DMS 273 (cell line): ENCODE measurements at regions not wholly inside any gene's neighbourhood (a gene's known extent, or its start where the extent isn't known, plus 50 kb on each side); places are given as distances from the start of the nearest gene placed in this dataset.
"Not testable (repeated sequence)": the region's sequence is repeated elsewhere in the genome, so short reads cannot be mapped to it uniquely, and the experiment has no call there.

ENCODE experiments used
- DNase-seq: peaks from one replicate; lab custom pipeline; 2025; ENCODE audit not compliant: unreplicated experiment; lab: John Stamatoyannopoulos, UW

DNA sequence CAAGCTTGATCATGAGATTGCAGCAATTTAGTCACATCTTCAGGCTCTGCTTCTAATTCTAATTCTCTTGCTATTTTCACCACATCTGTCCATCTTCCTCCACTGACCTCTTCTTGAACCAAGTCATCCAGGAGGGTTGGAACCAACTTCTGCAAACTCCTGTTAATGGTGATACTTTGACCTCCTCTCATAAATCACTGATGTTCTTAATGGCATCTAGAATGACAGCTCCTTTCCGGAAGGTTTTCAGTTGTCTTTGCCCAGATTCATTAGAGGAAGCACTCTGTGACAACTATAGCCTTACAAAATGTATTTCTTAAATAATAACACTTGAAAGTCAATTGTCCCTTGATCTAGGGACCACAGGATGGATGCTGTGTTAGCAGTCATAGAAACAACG is 136.2 kb downstream of the IGLL1 start:
- DNase-seq = not testable (repeated sequence)

GRCh38 chr22:23439581-23439980 is 140.5 kb downstream of the IGLL1 start:
- DNase-seq = not testable (repeated sequence)

GRCh38 chr22:23438216-23438615 is 141.9 kb downstream of the IGLL1 start:
- no peak for DNase-seq

GRCh38 chr22:23437779-23438178 is 142.3 kb downstream of the IGLL1 start:
- no peak for DNase-seq

GRCh38 chr22:23437107-23437395 is 143.0 kb downstream of the IGLL1 start:
- not testable (repeated sequence) for DNase-seq

DNA sequence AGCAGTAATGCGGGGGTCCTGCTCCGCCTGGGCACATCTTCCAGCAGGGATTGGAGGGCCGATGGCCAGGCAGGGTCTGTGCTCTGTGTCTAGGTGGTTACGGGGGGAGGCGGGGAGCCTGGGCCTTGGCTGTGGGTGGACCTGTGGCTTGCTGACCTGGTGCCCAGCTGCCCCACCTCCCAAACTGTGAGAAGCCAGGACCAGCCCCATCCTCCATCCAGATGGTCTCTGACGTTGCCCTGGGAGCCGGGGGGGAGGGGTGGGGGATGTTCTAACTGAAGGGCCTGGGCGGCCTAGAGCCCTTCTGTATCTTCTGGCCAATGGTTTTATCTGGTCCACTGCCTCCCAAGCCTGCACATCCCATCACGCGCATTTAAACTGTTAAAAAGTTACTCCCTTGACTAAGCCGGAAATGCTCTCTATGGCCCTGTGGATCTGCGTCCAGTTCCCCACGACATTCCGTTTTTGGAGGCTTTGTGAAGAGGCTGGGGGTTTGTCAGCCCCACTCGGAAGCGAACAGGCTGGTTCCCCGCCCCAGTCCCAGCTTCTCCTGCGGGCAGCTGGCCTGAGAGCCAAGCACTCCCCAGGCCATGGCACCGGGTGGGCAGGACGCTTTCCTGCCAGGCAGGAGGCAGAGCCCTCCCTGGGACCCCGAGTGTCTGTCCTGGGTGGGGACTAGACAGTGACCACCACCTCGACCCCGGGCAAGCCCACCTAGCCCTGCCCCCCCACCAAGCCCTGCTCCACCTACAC is 143.6 kb downstream of the IGLL1 start:
- DNase-seq = peak; percentile 16

DNA sequence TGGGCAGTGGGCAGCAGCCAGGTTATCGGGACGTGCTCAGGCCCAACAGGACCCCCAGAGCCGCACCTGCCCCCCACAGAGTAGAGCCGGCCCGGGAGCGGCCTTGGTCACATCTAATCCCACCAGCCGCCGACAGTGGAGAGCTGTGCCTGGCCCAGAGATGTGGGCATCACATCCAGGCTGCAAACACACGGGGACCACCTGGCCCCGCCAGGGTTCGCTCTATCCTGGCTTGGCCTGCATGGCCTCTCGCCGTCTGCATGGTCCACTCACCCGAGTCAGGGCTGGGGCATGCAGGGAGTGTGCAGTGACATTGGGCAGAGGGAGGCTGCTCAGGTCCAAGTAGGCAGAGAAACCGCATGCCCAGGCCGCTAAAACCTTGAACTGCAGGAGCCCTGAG is 144.9 kb downstream of the IGLL1 start:
- not testable (repeated sequence) for DNase-seq

- not testable (repeated sequence) for DNase-seq
Observed at GRCh38 chr22:23434198-23434830, 145.8 kb downstream of the IGLL1 start.

GRCh38 chr22:23433127-23434005 is 146.7 kb downstream of the IGLL1 start:
- DNase-seq = peak; percentile 81

DNA sequence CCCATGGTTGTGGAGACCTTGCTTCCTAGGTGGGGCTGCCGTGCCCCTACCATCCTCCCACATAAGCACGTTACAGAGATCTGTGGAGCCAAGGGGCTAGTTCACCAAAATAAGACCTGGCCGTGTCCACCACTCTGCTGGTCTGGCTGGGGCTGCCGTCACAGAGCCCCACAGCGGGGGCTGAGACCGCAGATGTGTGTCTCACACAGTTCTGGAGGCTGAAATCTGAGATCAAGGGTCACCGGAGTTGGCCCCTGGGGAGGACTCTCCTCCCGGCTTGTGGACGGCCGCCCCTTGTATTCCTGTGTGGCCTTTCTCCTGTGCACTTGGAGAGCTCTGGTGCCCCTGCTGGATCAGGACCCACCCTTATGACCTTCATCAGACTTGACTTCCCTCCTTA is 147.4 kb downstream of the IGLL1 start:
- not testable (repeated sequence) for DNase-seq

GRCh38 chr22:23431337-23432072 is 148.6 kb downstream of the IGLL1 start:
- DNase-seq = no peak

DNA sequence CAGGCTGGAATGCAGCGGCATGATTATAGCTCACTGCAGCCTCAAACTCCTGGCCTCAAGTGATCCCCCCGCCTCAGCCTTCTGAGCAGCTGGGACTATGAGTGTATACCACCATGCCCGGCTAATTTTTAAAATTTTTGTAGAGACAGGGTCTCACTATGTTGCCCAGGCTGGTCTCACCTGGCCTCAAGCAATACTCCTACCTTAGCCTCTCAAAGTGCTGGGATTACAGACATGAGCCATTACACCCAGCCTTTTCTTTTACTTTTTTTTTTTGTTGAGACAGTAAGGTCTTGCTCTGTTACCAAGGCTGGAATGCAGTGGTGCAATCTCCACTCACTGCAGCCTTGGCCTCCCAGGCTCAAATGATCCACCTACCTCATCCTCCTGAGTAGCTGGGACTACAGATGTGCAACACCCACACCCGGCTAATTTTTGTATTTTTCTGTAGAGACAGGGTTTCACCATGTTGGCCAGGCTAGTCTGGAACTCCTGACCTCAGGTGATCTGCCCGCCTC is 155.5 kb downstream of the IGLL1 start:
- not testable (repeated sequence) for DNase-seq

- DNase-seq = no peak
Observed at GRCh38 chr22:23424031-23424430, 156.1 kb downstream of the IGLL1 start.

GRCh38 chr22:23422281-23422680 is 157.8 kb downstream of the IGLL1 start:
- not testable (repeated sequence) for DNase-seq

DNA sequence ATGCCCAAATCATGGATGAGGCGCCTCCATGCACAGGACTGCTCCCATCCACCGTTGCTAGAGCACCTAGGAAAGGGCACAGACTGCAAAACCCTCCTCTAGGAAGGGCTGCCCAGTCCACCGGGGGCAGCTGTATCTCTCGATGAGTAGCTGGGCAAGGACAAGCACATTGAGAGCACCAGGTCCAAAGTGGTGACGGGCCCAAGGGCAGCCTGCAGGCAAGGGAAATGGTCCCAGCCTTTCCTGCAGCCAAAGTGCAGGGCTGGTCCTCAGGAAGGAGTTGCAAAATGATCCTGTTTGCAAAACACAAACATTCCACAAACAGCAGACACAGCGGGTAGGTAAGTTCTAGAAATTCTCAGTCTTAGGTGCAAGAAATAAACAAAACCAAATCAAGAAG is 158.8 kb downstream of the IGLL1 start:
- DNase-seq = not testable (repeated sequence)

DNA sequence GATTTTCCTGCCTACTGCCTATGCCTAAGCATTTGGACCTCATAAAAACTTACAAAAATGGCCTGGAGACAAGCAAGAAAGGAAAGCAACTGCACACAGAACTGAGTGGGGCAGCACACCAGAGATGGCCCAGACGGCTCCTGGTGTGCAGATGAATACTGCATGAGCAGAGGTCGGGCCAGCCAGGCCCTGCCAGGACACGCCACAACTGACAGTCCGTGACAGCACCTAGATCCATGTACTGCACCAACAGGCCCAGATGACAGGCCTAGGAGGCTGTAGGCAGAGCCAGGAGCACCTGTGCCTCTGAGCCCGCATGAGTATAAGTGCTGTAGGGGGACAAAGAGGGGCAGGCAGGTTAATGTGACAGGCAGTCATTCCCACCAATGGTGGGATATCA is 160.2 kb downstream of the IGLL1 start:
- DNase-seq = no peak

DNA sequence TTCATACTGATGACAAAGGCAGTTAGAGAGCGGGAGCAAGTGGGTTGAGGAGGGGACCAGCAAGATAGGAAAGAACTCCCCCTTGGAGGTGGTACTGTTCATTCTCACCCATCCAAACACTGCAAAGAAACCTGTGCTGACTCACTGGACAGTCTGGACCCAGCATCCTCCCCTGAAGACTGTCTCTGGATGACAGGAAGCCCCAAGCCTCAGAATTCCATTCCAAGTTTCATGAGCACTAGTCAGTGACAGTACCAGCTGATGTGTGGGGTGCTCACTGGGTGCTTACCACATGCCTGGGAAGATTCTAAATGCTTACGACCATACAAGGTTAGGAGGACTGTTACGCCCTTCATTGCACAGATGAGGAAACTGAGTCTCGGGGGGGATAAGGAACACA is 160.9 kb downstream of the IGLL1 start:
- no peak for DNase-seq

DNA sequence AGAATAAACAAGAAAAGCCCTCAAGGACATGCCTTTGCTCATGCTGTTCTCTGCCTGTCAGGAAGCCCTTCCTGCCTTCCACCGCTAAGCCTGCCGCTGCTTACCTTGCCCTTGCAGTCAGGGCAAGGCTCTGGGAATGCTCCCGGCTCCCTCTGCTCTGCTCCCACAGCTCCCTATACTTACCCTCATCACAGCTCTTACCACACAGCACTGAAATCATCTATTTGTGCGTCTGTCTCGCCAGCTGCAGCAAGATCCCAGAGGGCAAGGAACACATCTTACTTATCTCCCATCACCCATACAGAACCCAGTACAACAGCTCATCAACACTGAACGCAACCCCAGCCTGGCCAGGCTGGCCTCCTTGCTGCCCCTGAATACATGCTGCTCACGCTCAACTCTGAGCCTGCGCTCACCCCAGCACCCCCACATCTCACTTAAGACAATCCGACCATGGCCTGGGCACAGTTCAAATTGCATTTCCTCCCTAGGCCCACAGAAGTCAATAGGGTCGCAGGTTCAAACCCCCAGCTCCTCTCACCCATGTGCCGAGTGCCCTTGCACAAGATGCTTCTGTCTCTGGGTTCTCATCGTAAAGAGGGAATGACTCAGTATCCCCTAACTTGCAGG is 161.8 kb downstream of the IGLL1 start:
- no peak for DNase-seq

- DNase-seq = not testable (repeated sequence)
Observed at GRCh38 chr22:23417327-23417726, 162.8 kb downstream of the IGLL1 start.

DNA sequence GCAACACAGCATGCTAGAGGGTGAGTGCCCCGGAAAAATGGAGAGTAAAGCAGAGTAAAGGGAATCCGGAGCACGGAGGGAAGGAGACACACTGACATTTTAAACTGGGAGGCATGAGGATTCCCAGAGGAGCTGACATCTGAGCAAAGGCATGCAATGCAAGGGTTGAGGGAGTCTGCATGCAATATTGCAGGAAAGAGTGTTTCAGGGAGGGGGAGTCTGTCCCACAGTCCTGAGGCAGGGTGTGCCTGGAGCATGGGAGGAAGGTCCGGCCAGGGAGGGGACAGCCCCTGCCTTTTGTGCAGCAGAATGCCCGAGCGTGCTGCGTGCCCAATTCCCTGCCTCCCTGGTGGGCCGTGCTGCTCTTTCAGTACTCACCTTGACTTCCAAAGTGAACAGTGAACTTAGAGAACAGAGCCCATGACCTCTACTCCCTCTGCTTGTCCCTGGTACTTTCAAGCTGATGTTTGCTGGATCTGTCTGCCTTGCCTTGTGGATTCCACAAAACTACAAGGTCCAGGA is 163.9 kb downstream of the IGLL1 start:
- DNase-seq = not testable (repeated sequence)
